ENCODE measurements at regions not wholly inside any gene's neighbourhood (a gene's known extent, or its start where the extent isn't known, plus 50 kb on each side); places are given as distances from the start of the nearest gene placed in this dataset.

- TF ChIP-seq GATA2 (IDR thresholded peaks at IDR 0.05; ENCODE audit: low read depth, low read length) (no peak), GATA3 (IDR thresholded peaks at IDR 0.05; ENCODE audit: low read depth, low read length) (no peak)
Measured at GRCh38 chr9:99414321-99414720, 192.2 kb downstream of the SEC61B start.
